ENCODE measurements at regions not wholly inside any gene's neighbourhood (a gene's known extent, or its start where the extent isn't known, plus 50 kb on each side); places are given as distances from the start of the nearest gene placed in this dataset.

GRCh38 chr5:156020647-156021046, 306.3 kb upstream of the SGCD start:
- TF ChIP-seq ATF3 (IDR thresholded peaks at IDR 0.05) (no peak), TAF1 (conservative IDR thresholded peaks at IDR 0.05) (no peak), JUND (IDR thresholded peaks at IDR 0.05) (no peak), CTCF (IDR thresholded peaks at IDR 0.05; ENCODE audit: low read depth, low read length, missing input control) (no peak)

Data from liver (tissue), 3 donors.